K562 (cell line): ENCODE measurements at regions not wholly inside any gene's neighbourhood (a gene's known extent, or its start where the extent isn't known, plus 50 kb on each side); places are given as distances from the start of the nearest gene placed in this dataset.

ENCODE experiments used
- ATAC-seq: fragments of 200-7000 bp; cut with Tn5 transposase; 3 replicates; pipeline ENCODE4 v1.9.1; 2020; ENCODE audit warnings: moderate library complexity
- BruUV-seq: library from RNA; stranded (reverse); fragments of 400-500 nt; replicated peaks from 2 replicates; lab custom pipeline; 2021; lab: Mats Ljungman, UMichigan
- CTCF ChIA-PET: fragments of 300-600 bp; formaldehyde crosslinking; extraction: SDS; loops from one replicate; lab custom pipeline; 2021; ENCODE audit warnings: low intra/inter-chr PET ratio; lab: Yijun Ruan, JAX
- POLR2A ChIA-PET: fragments of 300-600, 350-650 bp; sonication (Branson Sonifier 250); formaldehyde crosslinking; extraction: SDS; loops from one replicate; lab custom pipeline; 2021; ENCODE audit warnings: antibody characterized with exemption, inconsistent platforms; lab: Yijun Ruan, JAX
- DNase-seq, 4 experiments: peaks; one replicate each; pipeline versions ENCODE4 v3.0.0 to v3.0.0-alpha.2; 2011 to 2018; ENCODE audit warnings: low spot score in 3 of 4, mixed read lengths in 3 of 4; ENCODE audit errors: extremely low read depth in 1 of 4
- FAIRE-seq: peaks from 2 replicates; lab custom pipeline; 2011; peaks lifted over from hg19 to GRCh38; lab: Jason Lieb, UNC
- H2AFZ ChIP-seq: 2 replicates; pipeline ENCODE4 v1.6.0; 2011; ENCODE audit warnings: low read depth, low read length, control low read depth, inconsistent platforms
- H3K27ac ChIP-seq: fragments of 200-600 bp; 3 replicates; pipeline ENCODE4 v1.8.0; 2011; ENCODE audit warnings: low read depth, mild to moderate bottlenecking, control low read depth, inconsistent platforms, low read length, moderate library complexity, mixed read lengths; ENCODE audit errors: extremely low read depth
- H3K27me3 ChIP-seq, 2 experiments: fragments of 300-600 bp in 1 of 2; 2 replicates in 1 of 2; 3 replicates in 1 of 2; pipeline versions ENCODE4 v1.6.0 to v1.8.0; 2011; ENCODE audit warnings: inconsistent platforms in 2 of 2, low read length in 2 of 2, mild to moderate bottlenecking in 1 of 2, mixed read lengths in 1 of 2, moderate library complexity in 1 of 2; ENCODE audit not compliant: control insufficient read depth in 2 of 2, insufficient read depth in 2 of 2
- H3K36me3 ChIP-seq: fragments of 300-600 bp; 3 replicates; pipeline ENCODE4 v1.8.0; 2011; ENCODE audit warnings: mild to moderate bottlenecking, low read length, inconsistent platforms; ENCODE audit not compliant: control insufficient read depth, insufficient read depth
- H3K4me1 ChIP-seq, 2 experiments: fragments of 200-600 bp in 1 of 2; replicated peaks in 1 of 2; 2 replicates in 1 of 2; 3 replicates in 1 of 2; pipeline versions ENCODE4 v1.5.1 to v1.8.0; 2011; ENCODE audit warnings: inconsistent platforms in 2 of 2, low read length in 2 of 2, mild to moderate bottlenecking in 1 of 2, mixed read lengths in 1 of 2, moderate library complexity in 1 of 2; ENCODE audit not compliant: control insufficient read depth in 2 of 2, insufficient read depth in 2 of 2
- H3K4me2 ChIP-seq: 2 replicates; pipeline ENCODE4 v1.6.1; 2011; ENCODE audit warnings: low read length, control low read depth, inconsistent platforms, mixed read lengths; ENCODE audit not compliant: insufficient read depth
- H3K4me3 ChIP-seq: fragments of 200-600 bp; sonication (generic), shearing (Covaris generic); 2 replicates; pipeline ENCODE4 v1.5.1; 2016; ENCODE audit warnings: control low read depth, inconsistent platforms
- H3K79me2 ChIP-seq: fragments of 200-600 bp; 3 replicates; pipeline ENCODE4 v1.8.0; 2011; ENCODE audit warnings: low read length, inconsistent platforms; ENCODE audit not compliant: control insufficient read depth, insufficient read depth
- H3K9ac ChIP-seq, 2 experiments: 2 replicates each; pipeline versions ENCODE4 v1.6.0 to v1.6.1; 2011; ENCODE audit warnings: low read depth in 2 of 2, low read length in 2 of 2, control low read depth in 1 of 2, inconsistent platforms in 1 of 2, mild to moderate bottlenecking in 1 of 2, mixed read lengths in 1 of 2; ENCODE audit not compliant: insufficient read depth in 1 of 2
- H3K9me1 ChIP-seq: one replicate; pipeline ENCODE4 v1.6.0; 2011; ENCODE audit warnings: inconsistent platforms, mild to moderate bottlenecking, low read length, moderate library complexity; ENCODE audit not compliant: control insufficient read depth, insufficient read depth
- H3K9me3 ChIP-seq: replicated peaks from 2 replicates; pipeline ENCODE4 v1.5.1; 2011; ENCODE audit warnings: low read depth, low read length, inconsistent platforms; ENCODE audit not compliant: control insufficient read depth, insufficient read depth
- H4K20me1 ChIP-seq: replicated peaks from 2 replicates; pipeline ENCODE4 v1.6.1; 2011; ENCODE audit warnings: low read length, inconsistent platforms, mixed read lengths; ENCODE audit not compliant: control insufficient read depth, insufficient read depth
- BCL6 ChIP-seq: fragments of 250-450 bp; sonication (Bioruptor Pico); IDR thresholded peaks from 2 replicates; pipeline ENCODE4 v1.4.0; 2020
- CAMTA2 ChIP-seq: fragments of 250-450 bp; sonication (Bioruptor Pico); conservative IDR thresholded peaks from 2 replicates; pipeline ENCODE4 v1.5.1; 2022
- MCM7 ChIP-seq, 2 experiments: fragments of 450-650 bp; IDR thresholded peaks; 2 replicates each; pipeline ENCODE4 v1.6.1; 2016 to 2018
- PRMT5 ChIP-seq: sonication (generic); formaldehyde crosslinking; IDR thresholded peaks from 2 replicates; pipeline ENCODE4 v1.5.0; 2020; ENCODE audit warnings: missing genetic modification reagents
- RFX1 ChIP-seq: fragments of 450-650 bp; IDR thresholded peaks from 2 replicates; pipeline ENCODE4 v1.6.1; 2016; ENCODE audit warnings: mild to moderate bottlenecking, moderate library complexity
- RHOXF2B ChIP-seq: fragments of 250-450 bp; sonication (Bioruptor Pico); conservative IDR thresholded peaks from 2 replicates; pipeline ENCODE4 v1.5.1; 2021
- SP1 ChIP-seq: sonication (generic); formaldehyde crosslinking; IDR thresholded peaks from 2 replicates; pipeline ENCODE4 v1.8.1; 2022; ENCODE audit warnings: mild to moderate bottlenecking, missing genetic modification reagents
- THRB ChIP-seq: fragments of 450-650 bp; formaldehyde crosslinking; conservative IDR thresholded peaks from 2 replicates; pipeline ENCODE4 v1.4.0; 2022; ENCODE audit warnings: mild to moderate bottlenecking, missing genetic modification characterization
- TSHZ1 ChIP-seq: fragments of 250-450 bp; sonication (Bioruptor Pico); IDR thresholded peaks from 2 replicates; pipeline ENCODE4 v1.4.0; 2020; ENCODE audit warnings: mild to moderate bottlenecking, moderate library complexity
- ZNF140 ChIP-seq: fragments of 250-450 bp; sonication (Bioruptor Pico); IDR thresholded peaks from 2 replicates; pipeline ENCODE4 v1.8.0; 2021; ENCODE audit warnings: moderate library complexity, mild to moderate bottlenecking, inconsistent platforms
- ZNF444 ChIP-seq: fragments of 250-450 bp; sonication (Bioruptor Pico); IDR thresholded peaks from 2 replicates; pipeline ENCODE4 v1.4.0; 2020; ENCODE audit warnings: mild to moderate bottlenecking, moderate library complexity
- ZNF511 ChIP-seq: sonication (generic); formaldehyde crosslinking; IDR thresholded peaks from 2 replicates; pipeline ENCODE4 v1.8.0; 2022; ENCODE audit warnings: mild to moderate bottlenecking, missing genetic modification reagents
- ZNF75A ChIP-seq: fragments of 450-650 bp; formaldehyde crosslinking; IDR thresholded peaks from 2 replicates; pipeline ENCODE4 v1.4.0; 2020; ENCODE audit warnings: mild to moderate bottlenecking
- ZZZ3 ChIP-seq: fragments of 450-650 bp; IDR thresholded peaks from 2 replicates; pipeline ENCODE4 v1.6.1; 2016; ENCODE audit warnings: antibody characterized with exemption, mild to moderate bottlenecking, moderate library complexity
- WGBS: fragments of 100-300 bp; shearing (Covaris generic); methylation state at CpG from one replicate; pipeline ENCODE4 v1.1.6; 2016; ENCODE audit warnings: low coverage, mixed read lengths; ENCODE audit not compliant: insufficient coverage; ENCODE audit errors: missing lambda C conversion rate; 5-methylcytosine and 5-hydroxymethylcytosine counted together
- in situ Hi-C: fragments of 300-500 bp; cut with MboI; formaldehyde crosslinking; loops from 4 replicates; pipeline ENCODE4 v1.15.0; 2018; ENCODE audit warnings: inconsistent platforms, mixed read lengths
- intact Hi-C: fragments of 100-400 bp; cut with micrococcal nuclease; formaldehyde crosslinking; loops from 2 replicates; pipeline ENCODE4 v1.14.2; 2022

- no peak for TF ChIP-seq TSHZ1 (CRISPR knock-in tag)
Observed at GRCh38 chr20:57788936-57789613, 79.3 kb upstream of the PMEPA1 start (continued).

GRCh38 chr20:57787990-57788781 is 78.4 kb upstream of the PMEPA1 start:
- Histone ChIP-seq H3K9ac (no peak overlapping the region; a peak in 1 of 4 replicates), H3K27ac (no peak overlapping the region), H3K79me2 (no peaks in the 10 kb centered on the region), H4K20me1 (no peaks in the 10 kb centered on the region), H3K4me1 (no peaks in the 10 kb centered on the region), H3K4me3 (no peak overlapping the region), H2AFZ (no peak overlapping the region), H3K27me3 (peaks cover 2 to 13% of the 10 kb centered on the region in 2 experiments; a peak in 3 of 5 replicates), H3K9me3 (no peaks in the 10 kb centered on the region), H3K9me1 (no peaks in the 10 kb centered on the region), H3K4me2 (no peak overlapping the region), H3K36me3 (no peaks in the 10 kb centered on the region)
- POLR2A ChIA-PET = interaction anchor here (0.6 kb wide), 1 partner anchor 40 kb away, joined by 3 read pairs; no protein-coding TSS in a partner anchor
- DNase-seq (no peak), FAIRE-seq (no peak), ATAC-seq (no peak)
- BruUV-seq = no TSS peak
- in situ Hi-C loops (no loop called here), intact Hi-C loops (no loop called here)
- CTCF ChIA-PET = no interaction called here
- 0% methylated on average over 8 of the region's 17 CpGs for WGBS
- no peak for TF ChIP-seq BCL6
- TF ChIP-seq RFX1 = no peak
- TF ChIP-seq THRB (CRISPR knock-in tag) = no peak
- TF ChIP-seq PRMT5 (CRISPR knock-in tag) = no peak
- no peak for TF ChIP-seq ZNF511 (CRISPR knock-in tag)
- TF ChIP-seq MCM7 (IDR thresholded peaks at IDR 0.05) = no peak
- TF ChIP-seq SP1 (CRISPR knock-in tag) = no peak
- no peak for TF ChIP-seq CAMTA2 (CRISPR knock-in tag)
- no peak for TF ChIP-seq ZNF444 (CRISPR knock-in tag)
- no peak for TF ChIP-seq ZNF140 (CRISPR knock-in tag)
- TF ChIP-seq RHOXF2B (CRISPR knock-in tag) = no peak
- no peak for TF ChIP-seq ZZZ3
- TF ChIP-seq ZNF75A (CRISPR knock-in tag) = no peak
